IMR-90 (cell line): ENCODE measurements at regions not wholly inside any gene's neighbourhood (a gene's known extent, or its start where the extent isn't known, plus 50 kb on each side); places are given as distances from the start of the nearest gene placed in this dataset.

Experiments
- ATAC-seq: fragments of 200-7000 bp; cut with Tn5 transposase; 2 replicates; pipeline ENCODE4 v1.9.1; 2020; ENCODE audit warnings: low read depth, mild to moderate bottlenecking, moderate library complexity
- BruUV-seq: library from RNA; stranded (reverse); fragments of 400-500 nt; replicated peaks from 2 replicates; lab custom pipeline; 2021; lab: Mats Ljungman, UMichigan
- CTCF ChIA-PET: fragments of 300-600 bp; formaldehyde crosslinking; extraction: SDS; loops from one replicate; lab custom pipeline; 2021; ENCODE audit warnings: antibody characterized with exemption; lab: Yijun Ruan, JAX
- POLR2A ChIA-PET: fragments of 300-600 bp; sonication (Branson Sonifier 250); formaldehyde crosslinking; loops from one replicate; lab custom pipeline; 2022; ENCODE audit warnings: antibody characterized with exemption; ENCODE audit not compliant: unreplicated experiment; lab: Charles Lee
- DNase-seq: peaks from one replicate; pipeline ENCODE4 v3.0.0; 2013
- H2AFZ ChIP-seq: replicated peaks from 2 replicates; pipeline ENCODE3; 2013; ENCODE audit warnings: low read length, mild to moderate bottlenecking; ENCODE audit not compliant: poor library complexity
- H2AK5ac ChIP-seq: 2 replicates; pipeline ENCODE4 v1.6.1; 2013; ENCODE audit warnings: low read depth, low read length, inconsistent platforms
- H2AK9ac ChIP-seq: replicated peaks from 2 replicates; pipeline ENCODE3; 2013; ENCODE audit warnings: mild to moderate bottlenecking, low read depth, low read length, moderate library complexity; ENCODE audit not compliant: poor library complexity
- H2BK120ac ChIP-seq: 2 replicates; pipeline ENCODE4 v1.6.1; 2013; ENCODE audit warnings: low read depth, low read length, inconsistent platforms
- H2BK15ac ChIP-seq: 3 replicates; pipeline ENCODE4 v1.6.1; 2013; ENCODE audit warnings: low read depth, low read length, inconsistent platforms
- H2BK20ac ChIP-seq: 2 replicates; pipeline ENCODE4 v1.6.1; 2013; ENCODE audit warnings: low read depth, mild to moderate bottlenecking, inconsistent platforms, low read length, moderate library complexity
- H2BK5ac ChIP-seq: 2 replicates; pipeline ENCODE4 v1.6.1; 2013; ENCODE audit warnings: mild to moderate bottlenecking, low read depth, low read length, inconsistent platforms; ENCODE audit not compliant: poor library complexity, severe bottlenecking
- H3K14ac ChIP-seq: replicated peaks from 2 replicates; pipeline ENCODE4 v1.6.1; 2013; ENCODE audit warnings: low read depth, low read length, inconsistent platforms
- H3K18ac ChIP-seq: 2 replicates; pipeline ENCODE4 v1.6.1; 2013; ENCODE audit warnings: low read depth, low read length, control low read depth
- H3K23ac ChIP-seq: 2 replicates; pipeline ENCODE4 v1.6.1; 2013; ENCODE audit warnings: low read depth, low read length, inconsistent platforms
- H3K27ac ChIP-seq: 2 replicates; pipeline ENCODE4 v1.5.1; 2013; ENCODE audit warnings: mild to moderate bottlenecking, control low read depth, low read length; ENCODE audit not compliant: insufficient read depth
- H3K27me3 ChIP-seq: 2 replicates; pipeline ENCODE4 v1.6.1; 2013; ENCODE audit warnings: low read length; ENCODE audit not compliant: control insufficient read depth, insufficient read depth
- H3K36me3 ChIP-seq: 2 replicates; pipeline ENCODE4 v1.6.1; 2013; ENCODE audit warnings: low read length, mixed read lengths; ENCODE audit not compliant: control insufficient read depth, insufficient read depth
- H3K4ac ChIP-seq: 2 replicates; pipeline ENCODE4 v1.6.1; 2013; ENCODE audit warnings: low read depth, low read length, inconsistent platforms
- H3K4me1 ChIP-seq: 2 replicates; pipeline ENCODE4 v1.6.1; 2013; ENCODE audit warnings: low read length, mixed read lengths; ENCODE audit not compliant: control insufficient read depth, insufficient read depth
- H3K4me2 ChIP-seq: 2 replicates; pipeline ENCODE4 v1.6.1; 2013; ENCODE audit warnings: low read depth, mild to moderate bottlenecking, control low read depth, low read length, moderate library complexity
- H3K4me3 ChIP-seq: 2 replicates; pipeline ENCODE4 v1.5.1; 2013; ENCODE audit warnings: low read depth, mild to moderate bottlenecking, control low read depth, low read length, moderate library complexity; ENCODE audit not compliant: insufficient read depth
- H3K56ac ChIP-seq: 2 replicates; pipeline ENCODE4 v1.6.1; 2013; ENCODE audit warnings: low read length, inconsistent platforms; ENCODE audit not compliant: insufficient read depth; ENCODE audit errors: extremely low read depth
- H3K79me1 ChIP-seq, 2 experiments: 2 replicates each; pipeline ENCODE4 v1.6.1; 2013; ENCODE audit warnings: low read length in 2 of 2, inconsistent platforms in 1 of 2, low read depth in 1 of 2
- H3K9ac ChIP-seq: 2 replicates; pipeline ENCODE4 v1.6.1; 2013; ENCODE audit warnings: low read depth, low read length, control low read depth
- H3K9me1 ChIP-seq: 2 replicates; pipeline ENCODE4 v1.6.1; 2013; ENCODE audit warnings: low read length, inconsistent platforms; ENCODE audit not compliant: insufficient read depth
- H3K9me3 ChIP-seq: 2 replicates; pipeline ENCODE4 v1.6.1; 2013; ENCODE audit warnings: low read length; ENCODE audit not compliant: control insufficient read depth, insufficient read depth
- H4K20me1 ChIP-seq: 2 replicates; pipeline ENCODE4 v1.6.1; 2013; ENCODE audit warnings: low read length, inconsistent platforms; ENCODE audit not compliant: insufficient read depth
- H4K5ac ChIP-seq: 2 replicates; pipeline ENCODE4 v1.6.1; 2013; ENCODE audit warnings: mild to moderate bottlenecking, low read depth, low read length, control low read depth
- H4K8ac ChIP-seq, 2 experiments: 2 replicates each; pipeline ENCODE4 v1.6.1; 2013; ENCODE audit warnings: low read depth in 2 of 2, low read length in 2 of 2, control low read depth in 1 of 2, inconsistent platforms in 1 of 2
- H4K91ac ChIP-seq: 2 replicates; pipeline ENCODE4 v1.6.1; 2013; ENCODE audit warnings: low read depth, low read length, inconsistent platforms; ENCODE audit not compliant: insufficient read depth
- BHLHE40 ChIP-seq: fragments of 150-350 bp; IDR thresholded peaks from 2 replicates; pipeline ENCODE4 v1.6.1; 2016; ENCODE audit warnings: mild to moderate bottlenecking, low read depth, low read length
- CEBPB ChIP-seq: IDR thresholded peaks from 2 replicates; pipeline ENCODE4 v1.6.1; 2012; ENCODE audit warnings: low read depth, low read length, improper control_type of control experiment
- CHD1 ChIP-seq: IDR thresholded peaks from 2 replicates; pipeline ENCODE4 v1.6.1; 2012; ENCODE audit warnings: low read depth, low read length, improper control_type of control experiment
- CTCF ChIP-seq: conservative IDR thresholded peaks from 2 replicates; pipeline ENCODE4 v1.5.1; 2012; ENCODE audit warnings: mild to moderate bottlenecking, low read depth, low read length, improper control_type of control experiment
- ELK1 ChIP-seq: fragments of 150-350 bp; IDR thresholded peaks from 2 replicates; pipeline ENCODE4 v1.6.1; 2016; ENCODE audit warnings: low read depth, mild to moderate bottlenecking, low read length, moderate library complexity, borderline replicate concordance
- FOS ChIP-seq: fragments of 150-350 bp; IDR thresholded peaks from 2 replicates; pipeline ENCODE4 v1.6.1; 2016; ENCODE audit warnings: low read depth, low read length
- MAFK ChIP-seq: IDR thresholded peaks from 2 replicates; pipeline ENCODE4 v1.6.1; 2012; ENCODE audit warnings: low read depth, low read length, improper control_type of control experiment
- MAZ ChIP-seq: IDR thresholded peaks from 2 replicates; pipeline ENCODE4 v1.6.1; 2012; ENCODE audit warnings: low read depth, mild to moderate bottlenecking, low read length, improper control_type of control experiment, moderate library complexity, borderline replicate concordance
- MXI1 ChIP-seq: IDR thresholded peaks from 2 replicates; pipeline ENCODE4 v1.6.1; 2012; ENCODE audit warnings: low read depth, mild to moderate bottlenecking, low read length, moderate library complexity, borderline replicate concordance
- NFE2L2 ChIP-seq: fragments of 150-350 bp; IDR thresholded peaks from 2 replicates; pipeline ENCODE4 v1.6.1; 2016; ENCODE audit warnings: low read depth, mild to moderate bottlenecking, low read length
- POLR2A ChIP-seq: IDR thresholded peaks from 2 replicates; pipeline ENCODE4 v1.6.1; 2012; ENCODE audit warnings: mild to moderate bottlenecking, low read depth, low read length
- RAD21 ChIP-seq: IDR thresholded peaks from 2 replicates; pipeline ENCODE4 v1.6.1; 2012; ENCODE audit warnings: low read length, improper control_type of control experiment
- RCOR1 ChIP-seq: IDR thresholded peaks from 2 replicates; pipeline ENCODE4 v1.6.1; 2012; ENCODE audit warnings: mild to moderate bottlenecking, low read length, improper control_type of control experiment; ENCODE audit not compliant: insufficient replicate concordance
- RFX5 ChIP-seq: IDR thresholded peaks from 2 replicates; pipeline ENCODE4 v1.8.0; 2012; ENCODE audit warnings: low read depth, mild to moderate bottlenecking, low read length, moderate library complexity
- SMC3 ChIP-seq: fragments of 150-350 bp; IDR thresholded peaks from 2 replicates; pipeline ENCODE4 v1.6.1; 2016; ENCODE audit warnings: low read depth, mild to moderate bottlenecking, antibody characterized with exemption, low read length, moderate library complexity
- USF2 ChIP-seq: fragments of 150-350 bp; IDR thresholded peaks from 2 replicates; pipeline ENCODE4 v1.6.1; 2017; ENCODE audit warnings: mild to moderate bottlenecking, antibody characterized with exemption, low read length, low read depth
- WGBS, 2 experiments: methylation state at CpG; one replicate each; pipeline versions ENCODE4 v1.1.5 to v1.1.7; 2013; ENCODE audit warnings: missing lambda C conversion rate in 2 of 2; ENCODE audit not compliant: insufficient read length in 1 of 2; ENCODE audit errors: extremely low coverage in 2 of 2; 5-methylcytosine and 5-hydroxymethylcytosine counted together
- dilution Hi-C: fragments of 300-500 bp; cut with HindIII; formaldehyde crosslinking; loops from one replicate; pipeline ENCODE4 v1.14.3; 2018; ENCODE audit warnings: low sequenced_read_pairs; ENCODE audit not compliant: unreplicated experiment
- in situ Hi-C: fragments of 300-500 bp; cut with MboI; formaldehyde crosslinking; loops from 3 replicates; pipeline ENCODE4 v1.14.3; 2019; ENCODE audit warnings: low sequenced_read_pairs, inconsistent platforms, mixed read lengths
- intact Hi-C: fragments of 100-400 bp; cut with micrococcal nuclease; formaldehyde crosslinking; loops from 2 replicates; pipeline ENCODE4 v1.10.0; 2022

GRCh38 chr18:2083691-2084090, 487.6 kb downstream of the METTL4 start:
- intact Hi-C loops = no loop called here
- BruUV-seq = no TSS peak

More at GRCh38 chr18:2083691-2084090, 487.6 kb downstream of the METTL4 start:
- H3K9me1 ChIP-seq = no peaks in the 10 kb centered on the region
- no peaks in the 10 kb centered on the region for H3K4me1 ChIP-seq
- in situ Hi-C loops (no loop called here), dilution Hi-C loops (no loop called here)
- no peaks in the 10 kb centered on the region for H3K9me3 ChIP-seq
- H3K18ac ChIP-seq = no peak overlapping the region
- WGBS, 2 experiments = no CpG with 5 or more reads among the region's 3 CpGs
- no peak overlapping the region for H2BK20ac ChIP-seq
- H3K27ac ChIP-seq = no peak overlapping the region
- no peak overlapping the region for H3K4ac ChIP-seq
- H3K9ac ChIP-seq = no peak overlapping the region
- H3K14ac ChIP-seq = no peak overlapping the region
- no peak for DNase-seq
- ATAC-seq = no peak
- H3K79me1 ChIP-seq = no peaks in the 10 kb centered on the region
- H2AFZ ChIP-seq = no peak overlapping the region
- H4K8ac ChIP-seq = no peak overlapping the region
- no peaks in the 10 kb centered on the region for H3K27me3 ChIP-seq
- H3K23ac ChIP-seq = no peak overlapping the region
- ChIA-PET CTCF (interaction anchor here (0.6 kb wide), 1 partner anchor 112 kb away, joined by 3 read pairs; no protein-coding TSS in a partner anchor), POLR2A (no interaction called here)
- no peak for TF ChIP-seq USF2
- TF ChIP-seq POLR2A = no peak
- TF ChIP-seq MAZ = no peak
- TF ChIP-seq CHD1 = no peak
- no peak for TF ChIP-seq BHLHE40
- no peak for TF ChIP-seq RFX5
- TF ChIP-seq MAFK = no peak
- no peak for TF ChIP-seq NFE2L2
- TF ChIP-seq RAD21 = no peak
- TF ChIP-seq ELK1 = no peak
- TF ChIP-seq RCOR1 = no peak
- no peak for TF ChIP-seq CTCF
- TF ChIP-seq FOS = no peak
- no peak for TF ChIP-seq CEBPB
- no peak for TF ChIP-seq SMC3
- no peak for TF ChIP-seq MXI1
- H2AK5ac ChIP-seq = no peak overlapping the region
- H4K20me1 ChIP-seq = no peaks in the 10 kb centered on the region
- H3K4me2 ChIP-seq = no peak overlapping the region
- H2BK5ac ChIP-seq = no peak overlapping the region
- H3K36me3 ChIP-seq = no peaks in the 10 kb centered on the region
- H2AK9ac ChIP-seq = no peak overlapping the region
- no peak overlapping the region for H2BK15ac ChIP-seq
- no peak overlapping the region for H3K56ac ChIP-seq
- H4K91ac ChIP-seq = no peak overlapping the region
- H2BK120ac ChIP-seq = no peak overlapping the region
- no peak overlapping the region for H4K5ac ChIP-seq
- H3K4me3 ChIP-seq = no peak overlapping the region
